HCT116 (cell line): ENCODE measurements at regions not wholly inside any gene's neighbourhood (a gene's known extent, or its start where the extent isn't known, plus 50 kb on each side); places are given as distances from the start of the nearest gene placed in this dataset.

Source experiments
- ATAC-seq: fragments of 200-7000 bp; cut with Tn5 transposase; 2 replicates; pipeline ENCODE4 v1.9.1; 2020; ENCODE audit warnings: mild to moderate bottlenecking, moderate library complexity
- BruUV-seq: library from RNA; stranded (reverse); fragments of 400-500 nt; replicated peaks from 2 replicates; lab custom pipeline; 2021; lab: Mats Ljungman, UMichigan
- CTCF ChIA-PET: fragments of 300-600 bp; sonication (Branson Sonifier 250); formaldehyde crosslinking; loops from one replicate; lab custom pipeline; 2021; ENCODE audit warnings: antibody characterized with exemption; lab: Charles Lee
- POLR2A ChIA-PET: fragments of 300-600, 350-600 bp; sonication (Branson Sonifier 250); formaldehyde crosslinking; loops from one replicate; lab custom pipeline; 2021; ENCODE audit warnings: antibody characterized with exemption; lab: Charles Lee
- RAD21 ChIA-PET, 2 experiments: fragments of 300-600 bp; sonication (Branson Sonifier 250); formaldehyde crosslinking; loops; one replicate each; lab custom pipeline; 2023; ENCODE audit warnings: low total read pairs in 2 of 2; ENCODE audit not compliant: uncharacterized antibody in 2 of 2, unreplicated experiment in 2 of 2, low non-redundant PET in 1 of 2; lab: Charles Lee
- DNase-seq: peaks from one replicate; pipeline ENCODE4 v3.0.0-alpha.2; 2010; ENCODE audit warnings: low read depth, low spot score
- H2AFZ ChIP-seq: fragments of 200-600 bp; shearing (Covaris generic), sonication (generic); 2 replicates; pipeline ENCODE4 v1.6.1; 2017; ENCODE audit warnings: low read depth, mixed run types, mixed read lengths, antibody characterized with exemption, low read length; ENCODE audit not compliant: poor library complexity, severe bottlenecking
- H3K27ac ChIP-seq: 2 replicates; pipeline ENCODE4 v1.5.1; 2012; ENCODE audit warnings: low read depth, low read length
- H3K27me3 ChIP-seq: fragments of 200-600 bp; sonication (generic); 2 replicates; pipeline ENCODE4 v1.6.1; 2016; ENCODE audit warnings: mixed run types, low read length, mixed read lengths; ENCODE audit not compliant: insufficient read depth
- H3K36me3 ChIP-seq, 2 experiments: fragments of 200-500 bp in 1 of 2; fragments of 200-600 bp in 1 of 2; sonication (Bioruptor generic) in 1 of 2; sonication (generic) in 1 of 2; 2 replicates each; pipeline versions ENCODE4 v1.5.1 to v1.6.1; 2014 to 2016; ENCODE audit warnings: low read length in 2 of 2, inconsistent platforms in 1 of 2, mixed read lengths in 1 of 2, mixed run types in 1 of 2; ENCODE audit not compliant: insufficient read depth in 2 of 2, control insufficient read depth in 1 of 2
- H3K4me1 ChIP-seq, 2 experiments: fragments of 200-600 bp in 1 of 2; sonication (generic) in 1 of 2; 2 replicates each; pipeline versions ENCODE4 v1.5.1 to v1.6.1; 2012 to 2017; ENCODE audit warnings: low read length in 2 of 2, inconsistent platforms in 1 of 2, mild to moderate bottlenecking in 1 of 2, mixed read lengths in 1 of 2, mixed run types in 1 of 2, moderate library complexity in 1 of 2; ENCODE audit not compliant: insufficient read depth in 2 of 2, control insufficient read depth in 1 of 2
- H3K4me2 ChIP-seq: fragments of 200-600 bp; sonication (generic); 2 replicates; pipeline ENCODE4 v1.6.1; 2017; ENCODE audit warnings: mixed run types, low read length, mixed read lengths
- H3K4me3 ChIP-seq, 2 experiments: fragments of 200-600 bp in 1 of 2; sonication (generic) in 1 of 2; replicated peaks in 1 of 2; 2 replicates each; pipeline ENCODE4 v1.5.1; 2011 to 2016; ENCODE audit warnings: low read length in 2 of 2, control low read depth in 1 of 2, low read depth in 1 of 2, mild to moderate bottlenecking in 1 of 2, mixed read lengths in 1 of 2, mixed run types in 1 of 2
- H3K79me2 ChIP-seq: fragments of 200-600 bp; sonication (generic); 2 replicates; pipeline ENCODE4 v1.6.1; 2017; ENCODE audit warnings: mild to moderate bottlenecking, mixed run types, low read length, moderate library complexity, mixed read lengths; ENCODE audit not compliant: insufficient read depth
- H3K9ac ChIP-seq: fragments of 200-600 bp; sonication (generic); 2 replicates; pipeline ENCODE4 v1.6.1; 2016; ENCODE audit warnings: low read length, mixed read lengths
- H3K9me2 ChIP-seq: fragments of 200-600 bp; sonication (generic), shearing (Covaris generic); 2 replicates; pipeline ENCODE4 v1.6.1; 2017; ENCODE audit warnings: mixed run types, mild to moderate bottlenecking, moderate library complexity; ENCODE audit not compliant: insufficient read depth
- H3K9me3 ChIP-seq, 2 experiments: fragments of 200-500 bp in 1 of 2; fragments of 200-600 bp in 1 of 2; sonication (Bioruptor generic) in 1 of 2; sonication (generic) in 1 of 2; 2 replicates each; pipeline ENCODE4 v1.6.1; 2014 to 2017; ENCODE audit warnings: low read length in 2 of 2, mixed read lengths in 2 of 2, inconsistent platforms in 1 of 2, low read depth in 1 of 2, mild to moderate bottlenecking in 1 of 2, mixed run types in 1 of 2, moderate library complexity in 1 of 2; ENCODE audit not compliant: control insufficient read depth in 1 of 2, insufficient read depth in 1 of 2
- H4K20me1 ChIP-seq: fragments of 200-600 bp; sonication (generic), shearing (Covaris generic); 2 replicates; pipeline ENCODE4 v1.6.1; 2017; ENCODE audit warnings: mixed run types, mild to moderate bottlenecking, moderate library complexity; ENCODE audit not compliant: insufficient read depth
- CBX3 ChIP-seq: IDR thresholded peaks from 2 replicates; pipeline ENCODE4 v1.6.1; 2012; ENCODE audit warnings: low read depth
- EGR1 ChIP-seq: IDR thresholded peaks from 2 replicates; pipeline ENCODE4 v1.6.1; 2012; ENCODE audit warnings: low read depth
- ELF1 ChIP-seq: IDR thresholded peaks from 2 replicates; pipeline ENCODE4 v1.6.1; 2012; ENCODE audit warnings: low read depth, borderline replicate concordance
- EZH2 ChIP-seq: fragments of 200-600 bp; sonication (generic); IDR thresholded peaks from 2 replicates; pipeline ENCODE4 v1.6.1; 2017; ENCODE audit warnings: antibody characterized with exemption, mixed run types
- EZH2phosphoT487 ChIP-seq: fragments of 200-600 bp; IDR thresholded peaks from 2 replicates; pipeline ENCODE4 v1.6.1; 2018; ENCODE audit warnings: antibody characterized with exemption, borderline replicate concordance
- FOSL1 ChIP-seq: IDR thresholded peaks from 2 replicates; pipeline ENCODE4 v1.6.1; 2012; ENCODE audit warnings: low read depth
- JUND ChIP-seq: IDR thresholded peaks from 2 replicates; pipeline ENCODE4 v1.6.1; 2012
- POLR2AphosphoS5 ChIP-seq: IDR thresholded peaks from 2 replicates; pipeline ENCODE4 v1.6.1; 2011; ENCODE audit warnings: mild to moderate bottlenecking, low read depth, low read length, moderate library complexity
- RAD21 ChIP-seq: IDR thresholded peaks from 2 replicates; pipeline ENCODE4 v1.6.1; 2012; ENCODE audit warnings: low read depth, mild to moderate bottlenecking
- SIN3A ChIP-seq: IDR thresholded peaks from 2 replicates; pipeline ENCODE4 v1.6.1; 2012; ENCODE audit warnings: low read depth
- SRF ChIP-seq: IDR thresholded peaks from 2 replicates; pipeline ENCODE4 v1.6.1; 2012; ENCODE audit warnings: low read depth
- TCF7L2 ChIP-seq: IDR thresholded peaks from 2 replicates; pipeline ENCODE4 v1.7.0; 2011; ENCODE audit warnings: borderline replicate concordance, inconsistent platforms; ENCODE audit not compliant: insufficient read depth, insufficient read length; ENCODE audit errors: extremely low read depth
- YY1 ChIP-seq: IDR thresholded peaks from 2 replicates; pipeline ENCODE4 v1.6.1; 2011; ENCODE audit warnings: low read length, low read depth, moderate library complexity, mild to moderate bottlenecking; ENCODE audit not compliant: insufficient replicate concordance; ENCODE audit errors: extremely low read depth
- ZFX ChIP-seq: fragments of 450-650 bp; IDR thresholded peaks from 2 replicates; pipeline ENCODE4 v1.6.1; 2017
- ZNF274 ChIP-seq: fragments of 200-500 bp; sonication (Bioruptor generic); IDR thresholded peaks from 2 replicates; pipeline ENCODE4 v1.6.1; 2014; ENCODE audit warnings: mild to moderate bottlenecking, low read depth, low read length, inconsistent platforms
- intact Hi-C: fragments of 100-400 bp; cut with micrococcal nuclease; formaldehyde crosslinking; loops from 2 replicates; pipeline ENCODE4 v1.10.0; 2022
- TF ChIP-seq, protein P1 (sequence below): IDR thresholded peaks from 2 replicates; pipeline ENCODE4 v1.6.1; 2012
- TF ChIP-seq, protein P2 (sequence below), 3 experiments: fragments of 200-600 bp in 1 of 3; sonication (generic) in 1 of 3; IDR thresholded peaks in 2 of 3; conservative IDR thresholded peaks in 1 of 3; 2 replicates each; pipeline ENCODE4 v1.5.1; 2012 to 2017; ENCODE audit warnings: low read depth in 2 of 3, low read length in 2 of 3, antibody characterized with exemption in 1 of 3, borderline replicate concordance in 1 of 3, control low read depth in 1 of 3, mild to moderate bottlenecking in 1 of 3, mixed read lengths in 1 of 3, mixed run types in 1 of 3, moderate library complexity in 1 of 3; ENCODE audit not compliant: insufficient read depth in 1 of 3
- TF ChIP-seq, protein P3 (sequence below): IDR thresholded peaks from 2 replicates; pipeline ENCODE4 v1.6.1; 2012

DNA sequence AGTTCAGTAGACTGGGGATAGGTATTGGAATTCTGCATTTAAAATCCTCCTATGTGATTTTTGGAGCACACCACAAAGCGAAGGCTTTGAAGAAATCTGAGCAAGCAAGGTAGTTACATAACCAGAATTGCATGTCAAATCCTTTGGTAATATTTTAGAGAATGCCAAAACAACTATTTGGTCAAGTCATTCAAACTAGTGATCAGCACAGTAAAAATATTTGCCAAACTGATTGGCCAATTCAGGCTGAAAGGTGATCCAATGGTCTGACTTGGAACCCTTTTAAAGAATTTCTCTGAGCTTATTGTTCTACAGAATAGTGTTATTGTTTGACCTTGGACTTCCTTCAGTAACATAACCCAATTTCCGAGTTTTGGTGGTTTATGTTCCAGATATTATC lies 214.2 kb upstream of the ETAA1 start:
- H3K9ac ChIP-seq = no peak overlapping the region
- intact Hi-C loops = no loop called here
- H3K4me3 ChIP-seq = no peak overlapping the region
- no peaks in the 10 kb centered on the region for H3K79me2 ChIP-seq
- CTCF ChIA-PET = no interaction called here
- DNase-seq (no peak), ATAC-seq (no peak)
- no peaks in the 10 kb centered on the region for H3K27me3 ChIP-seq
- BruUV-seq = no TSS peak
- H2AFZ ChIP-seq = no peak overlapping the region
- H3K9me3 ChIP-seq = no peaks in the 10 kb centered on the region
- RAD21 ChIA-PET = no interaction called here
- no peak overlapping the region for H3K4me2 ChIP-seq
- H3K27ac ChIP-seq = no peak overlapping the region
- no peaks in the 10 kb centered on the region for H3K36me3 ChIP-seq
- no peaks in the 10 kb centered on the region for H3K9me2 ChIP-seq
- POLR2A ChIA-PET = no interaction called here
- no peaks in the 10 kb centered on the region for H4K20me1 ChIP-seq
- no peaks in the 10 kb centered on the region for H3K4me1 ChIP-seq
- TF ChIP-seq CBX3 (no peak), SRF (no peak), EGR1 (no peak), ZFX (no peak), RAD21 (no peak), EZH2 (no peak), FOSL1 (no peak)
- TF ChIP-seq, protein P1, sequence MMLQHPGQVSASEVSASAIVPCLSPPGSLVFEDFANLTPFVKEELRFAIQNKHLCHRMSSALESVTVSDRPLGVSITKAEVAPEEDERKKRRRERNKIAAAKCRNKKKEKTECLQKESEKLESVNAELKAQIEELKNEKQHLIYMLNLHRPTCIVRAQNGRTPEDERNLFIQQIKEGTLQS = no peak
- TF ChIP-seq, protein P2, sequence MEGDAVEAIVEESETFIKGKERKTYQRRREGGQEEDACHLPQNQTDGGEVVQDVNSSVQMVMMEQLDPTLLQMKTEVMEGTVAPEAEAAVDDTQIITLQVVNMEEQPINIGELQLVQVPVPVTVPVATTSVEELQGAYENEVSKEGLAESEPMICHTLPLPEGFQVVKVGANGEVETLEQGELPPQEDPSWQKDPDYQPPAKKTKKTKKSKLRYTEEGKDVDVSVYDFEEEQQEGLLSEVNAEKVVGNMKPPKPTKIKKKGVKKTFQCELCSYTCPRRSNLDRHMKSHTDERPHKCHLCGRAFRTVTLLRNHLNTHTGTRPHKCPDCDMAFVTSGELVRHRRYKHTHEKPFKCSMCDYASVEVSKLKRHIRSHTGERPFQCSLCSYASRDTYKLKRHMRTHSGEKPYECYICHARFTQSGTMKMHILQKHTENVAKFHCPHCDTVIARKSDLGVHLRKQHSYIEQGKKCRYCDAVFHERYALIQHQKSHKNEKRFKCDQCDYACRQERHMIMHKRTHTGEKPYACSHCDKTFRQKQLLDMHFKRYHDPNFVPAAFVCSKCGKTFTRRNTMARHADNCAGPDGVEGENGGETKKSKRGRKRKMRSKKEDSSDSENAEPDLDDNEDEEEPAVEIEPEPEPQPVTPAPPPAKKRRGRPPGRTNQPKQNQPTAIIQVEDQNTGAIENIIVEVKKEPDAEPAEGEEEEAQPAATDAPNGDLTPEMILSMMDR (IDR thresholded peaks at IDR 0.05 in 2 of 3, conservative IDR thresholded peaks at IDR 0.05 in 1 of 3; ENCODE audit: borderline replicate concordance in 1 of 3, insufficient read depth in 1 of 3, low read depth in 2 of 3, low read length in 2 of 3) = no peak

DNA sequence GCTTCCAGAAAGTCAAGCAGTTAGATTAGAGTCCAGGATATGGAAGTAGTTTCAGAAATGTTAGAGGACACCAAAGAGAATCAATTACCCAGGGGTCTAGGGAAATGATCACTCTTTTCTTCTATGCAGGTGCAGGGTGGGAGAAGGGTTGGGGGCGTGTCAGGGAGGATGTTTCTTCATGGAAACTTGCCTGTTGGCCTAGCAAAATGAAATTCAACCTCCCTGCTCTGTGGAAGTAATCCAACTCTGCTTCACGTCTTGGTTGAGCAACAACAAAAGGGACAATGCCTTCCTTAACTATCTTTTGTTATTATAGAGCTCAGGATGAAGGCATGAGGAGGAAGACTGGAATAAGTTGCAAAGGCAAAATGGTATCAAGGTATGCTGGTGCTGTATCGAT lies 210.8 kb upstream of the ETAA1 start:
- intact Hi-C loops = no loop called here
- H3K79me2 ChIP-seq = no peaks in the 10 kb centered on the region
- ATAC-seq = no peak
- no peaks in the 10 kb centered on the region for H3K36me3 ChIP-seq
- no peak overlapping the region for H2AFZ ChIP-seq
- CTCF ChIA-PET = no interaction called here
- H3K27me3 ChIP-seq = no peaks in the 10 kb centered on the region
- DNase-seq = no peak
- no TSS peak for BruUV-seq
- POLR2A ChIA-PET = no interaction called here
- H3K9me3 ChIP-seq = no peaks in the 10 kb centered on the region
- no peak overlapping the region for H3K27ac ChIP-seq
- H3K4me2 ChIP-seq = no peak overlapping the region
- H3K4me3 ChIP-seq = no peak overlapping the region
- no peaks in the 10 kb centered on the region for H4K20me1 ChIP-seq
- no peaks in the 10 kb centered on the region for H3K9me2 ChIP-seq
- H3K4me1 ChIP-seq = no peaks in the 10 kb centered on the region
- no peak overlapping the region for H3K9ac ChIP-seq
- RAD21 ChIA-PET = no interaction called here
- TF ChIP-seq ZNF274 = no peak
- no peak for TF ChIP-seq CBX3
- no peak for TF ChIP-seq ELF1
- no peak for TF ChIP-seq EZH2phosphoT487
- TF ChIP-seq, protein P3, sequence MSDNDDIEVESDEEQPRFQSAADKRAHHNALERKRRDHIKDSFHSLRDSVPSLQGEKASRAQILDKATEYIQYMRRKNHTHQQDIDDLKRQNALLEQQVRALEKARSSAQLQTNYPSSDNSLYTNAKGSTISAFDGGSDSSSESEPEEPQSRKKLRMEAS = no peak
- TF ChIP-seq SIN3A = no peak
- TF ChIP-seq POLR2AphosphoS5 = no peak
- no peak for TF ChIP-seq SRF
- TF ChIP-seq ZFX = no peak
- TF ChIP-seq YY1 = no peak
- no peak for TF ChIP-seq JUND
- TF ChIP-seq TCF7L2 = no peak
- no peak for TF ChIP-seq EGR1
